ENCODE measurements at regions not wholly inside any gene's neighbourhood (a gene's known extent, or its start where the extent isn't known, plus 50 kb on each side); places are given as distances from the start of the nearest gene placed in this dataset.

GRCh38 chr6:14364370-14364769 lies 246.8 kb downstream of the CD83 start:
- no peak for TF ChIP-seq CTCF (IDR thresholded peaks at IDR 0.05; ENCODE audit: unreplicated experiment)
- Mint-ChIP-seq H3K4me1 (peaks cover 2% of the 10 kb centered on the region), H3K27ac (no peak overlapping the region), H3K4me3 (no peak overlapping the region), H3K9me3 (no peaks in the 10 kb centered on the region), H3K36me3 (no peaks in the 10 kb centered on the region), H3K27me3 (ENCODE audit: low read depth) (peaks cover 17% of the 10 kb centered on the region)
- DNase-seq (ENCODE audit: low spot score in 2 of 2, unreplicated experiment in 2 of 2), result no peak

- peaks cover 2% of the 10 kb centered on the region for H3K4me1 Mint-ChIP-seq
- no peak for TF ChIP-seq CTCF (IDR thresholded peaks at IDR 0.05; ENCODE audit: unreplicated experiment)
- H3K9me3 Mint-ChIP-seq, result no peaks in the 10 kb centered on the region
- no peak for DNase-seq (ENCODE audit: low spot score in 2 of 2, unreplicated experiment in 2 of 2)
- H3K27me3 Mint-ChIP-seq (ENCODE audit: low read depth), result peaks cover 18% of the 10 kb centered on the region
- no peak overlapping the region for H3K27ac Mint-ChIP-seq
- no peak overlapping the region for H3K4me3 Mint-ChIP-seq
- no peaks in the 10 kb centered on the region for H3K36me3 Mint-ChIP-seq
Observed at GRCh38 chr6:14365393-14365792, 247.8 kb downstream of the CD83 start.

GRCh38 chr6:14366315-14366714 lies 248.7 kb downstream of the CD83 start:
- Mint-ChIP-seq H3K9me3 (no peaks in the 10 kb centered on the region), H3K4me1 (no peaks in the 10 kb centered on the region), H3K36me3 (no peaks in the 10 kb centered on the region), H3K4me3 (no peak overlapping the region), H3K27ac (no peak overlapping the region), H3K27me3 (ENCODE audit: low read depth) (peaks cover 18% of the 10 kb centered on the region)
- TF ChIP-seq CTCF (IDR thresholded peaks at IDR 0.05; ENCODE audit: unreplicated experiment), result no peak
- DNase-seq (ENCODE audit: low spot score in 2 of 2, unreplicated experiment in 2 of 2), result no peak

GRCh38 chr6:14366872-14367271 lies 249.3 kb downstream of the CD83 start:
- Mint-ChIP-seq H3K4me3 (no peak overlapping the region), H3K9me3 (no peaks in the 10 kb centered on the region), H3K27me3 (ENCODE audit: low read depth) (peaks cover 19% of the 10 kb centered on the region), H3K4me1 (no peaks in the 10 kb centered on the region), H3K36me3 (no peaks in the 10 kb centered on the region), H3K27ac (no peak overlapping the region)
- DNase-seq (ENCODE audit: low spot score in 2 of 2, unreplicated experiment in 2 of 2), result no peak
- no peak for TF ChIP-seq CTCF (IDR thresholded peaks at IDR 0.05; ENCODE audit: unreplicated experiment)

GRCh38 chr6:14367296-14367695 lies 249.7 kb downstream of the CD83 start:
- Mint-ChIP-seq H3K27me3 (ENCODE audit: low read depth) (peaks cover 21% of the 10 kb centered on the region), H3K4me3 (no peak overlapping the region), H3K27ac (no peak overlapping the region), H3K4me1 (no peaks in the 10 kb centered on the region), H3K36me3 (no peaks in the 10 kb centered on the region), H3K9me3 (no peaks in the 10 kb centered on the region)
- no peak for TF ChIP-seq CTCF (IDR thresholded peaks at IDR 0.05; ENCODE audit: unreplicated experiment)
- DNase-seq (ENCODE audit: low spot score in 2 of 2, unreplicated experiment in 2 of 2), result no peak

- Mint-ChIP-seq H3K9me3 (peaks cover 8% of the 10 kb centered on the region), H3K27ac (no peak overlapping the region), H3K27me3 (ENCODE audit: low read depth) (peaks cover 30% of the 10 kb centered on the region), H3K4me3 (no peak overlapping the region), H3K36me3 (no peaks in the 10 kb centered on the region), H3K4me1 (no peaks in the 10 kb centered on the region)
- no peak for DNase-seq (ENCODE audit: low spot score in 2 of 2, unreplicated experiment in 2 of 2)
- TF ChIP-seq CTCF (IDR thresholded peaks at IDR 0.05; ENCODE audit: unreplicated experiment), result no peak
Observed at GRCh38 chr6:14369717-14370116, 252.1 kb downstream of the CD83 start.
